ENCODE measurements at regions not wholly inside any gene's neighbourhood (a gene's known extent, or its start where the extent isn't known, plus 50 kb on each side); places are given as distances from the start of the nearest gene placed in this dataset.
"Not testable (repeated sequence)": the region's sequence is repeated elsewhere in the genome, so short reads cannot be mapped to it uniquely, and the experiment has no call there.

- TF ChIP-seq CTCF, POLR2A (IDR thresholded peaks at IDR 0.05): not testable (repeated sequence)
Measured at GRCh38 chr14:71461617-71462016, 470.6 kb upstream of the RGS6 start.

Data from right lobe of liver (tissue), 4 donors.